ENCODE measurements at regions not wholly inside any gene's neighbourhood (a gene's known extent, or its start where the extent isn't known, plus 50 kb on each side); places are given as distances from the start of the nearest gene placed in this dataset.

DNA sequence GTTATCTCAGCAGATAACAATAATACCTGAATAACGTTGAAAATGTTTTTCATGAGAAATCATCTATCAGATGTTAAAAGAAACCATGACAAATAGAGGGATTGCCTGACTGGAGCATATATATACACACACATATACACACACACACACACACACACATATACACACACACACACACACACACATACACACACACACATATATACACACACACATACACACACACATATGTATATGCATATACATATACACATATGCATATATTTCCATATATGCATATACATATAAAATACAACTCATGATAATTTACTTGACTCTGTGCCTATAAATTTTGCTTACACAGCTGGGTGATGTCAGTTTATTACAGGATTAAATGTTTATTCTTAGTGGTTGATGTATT lies 847.3 kb upstream of the ADAMTS5 start:
- TF ChIP-seq SMAD3 (CRISPR knock-in tag; IDR thresholded peaks at IDR 0.05; ENCODE audit: borderline replicate concordance) (no peak), CTCF (IDR thresholded peaks at IDR 0.05) (no peak), ZSCAN18 (CRISPR knock-in tag; IDR thresholded peaks at IDR 0.05) (no peak), MYBL2 (CRISPR knock-in tag; IDR thresholded peaks at IDR 0.05) (no peak), TEAD1 (CRISPR knock-in tag; IDR thresholded peaks at IDR 0.05) (no peak), JUN (CRISPR knock-in tag; IDR thresholded peaks at IDR 0.05) (no peak), MAX (CRISPR knock-in tag; IDR thresholded peaks at IDR 0.05) (no peak), ZBTB21 (CRISPR knock-in tag; IDR thresholded peaks at IDR 0.05; ENCODE audit: borderline replicate concordance) (no peak), ETV6 (CRISPR knock-in tag; IDR thresholded peaks at IDR 0.05) (no peak), FOXP1 (CRISPR knock-in tag; IDR thresholded peaks at IDR 0.05; ENCODE audit: borderline replicate concordance) (no peak), ZNF263 (CRISPR knock-in tag; IDR thresholded peaks at IDR 0.05; ENCODE audit: low read depth) (no peak)
- TF ChIP-seq, protein P1, sequence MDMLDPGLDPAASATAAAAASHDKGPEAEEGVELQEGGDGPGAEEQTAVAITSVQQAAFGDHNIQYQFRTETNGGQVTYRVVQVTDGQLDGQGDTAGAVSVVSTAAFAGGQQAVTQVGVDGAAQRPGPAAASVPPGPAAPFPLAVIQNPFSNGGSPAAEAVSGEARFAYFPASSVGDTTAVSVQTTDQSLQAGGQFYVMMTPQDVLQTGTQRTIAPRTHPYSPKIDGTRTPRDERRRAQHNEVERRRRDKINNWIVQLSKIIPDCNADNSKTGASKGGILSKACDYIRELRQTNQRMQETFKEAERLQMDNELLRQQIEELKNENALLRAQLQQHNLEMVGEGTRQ (CRISPR knock-in tag; IDR thresholded peaks at IDR 0.05) = no peak
